HEK293T (cell line): ENCODE measurements at regions not wholly inside any gene's neighbourhood (a gene's known extent, or its start where the extent isn't known, plus 50 kb on each side); places are given as distances from the start of the nearest gene placed in this dataset.

Source experiments
- CTCF ChIA-PET: fragments of 350-600 bp; formaldehyde crosslinking; extraction: SDS; loops from one replicate; lab custom pipeline; 2021; ENCODE audit warnings: antibody characterized with exemption, inconsistent platforms; lab: Yijun Ruan, JAX
- POLR2A ChIA-PET: fragments of 350-600 bp; formaldehyde crosslinking; extraction: SDS; loops from one replicate; lab custom pipeline; 2020; ENCODE audit warnings: antibody characterized with exemption, inconsistent platforms; lab: Yijun Ruan, JAX
- DNase-seq: peaks from one replicate; pipeline ENCODE4 v3.0.0; 2012; ENCODE audit warnings: mixed read lengths; ENCODE audit errors: extremely low spot score
- ARNT ChIP-seq: fragments of 450-650 bp; IDR thresholded peaks from 2 replicates; pipeline ENCODE4 v1.6.1; 2017; ENCODE audit warnings: mild to moderate bottlenecking
- BHLHE40 ChIP-seq: fragments of 450-650 bp; IDR thresholded peaks from 2 replicates; pipeline ENCODE4 v1.6.1; 2016; ENCODE audit warnings: mild to moderate bottlenecking, moderate library complexity, borderline replicate concordance
- CTBP1 ChIP-seq: fragments of 450-650 bp; IDR thresholded peaks from 2 replicates; pipeline ENCODE4 v1.6.1; 2016; ENCODE audit warnings: borderline replicate concordance
- ELF4 ChIP-seq: fragments of 450-650 bp; IDR thresholded peaks from 2 replicates; pipeline ENCODE4 v1.6.1; 2017; ENCODE audit warnings: antibody characterized with exemption
- FOXA1 ChIP-seq: fragments of 450-650 bp; IDR thresholded peaks from 2 replicates; pipeline ENCODE4 v1.6.1; 2016; ENCODE audit warnings: mild to moderate bottlenecking
- FOXK2 ChIP-seq: fragments of 450-650 bp; IDR thresholded peaks from 2 replicates; pipeline ENCODE4 v1.6.1; 2016; ENCODE audit warnings: mild to moderate bottlenecking
- FOXM1 ChIP-seq: fragments of 450-650 bp; IDR thresholded peaks from 2 replicates; pipeline ENCODE4 v1.6.1; 2017; ENCODE audit warnings: mild to moderate bottlenecking, borderline replicate concordance
- HDGF ChIP-seq: fragments of 450-650 bp; IDR thresholded peaks from 2 replicates; pipeline ENCODE4 v1.6.1; 2017; ENCODE audit warnings: antibody characterized with exemption, borderline replicate concordance
- L3MBTL2 ChIP-seq: fragments of 450-650 bp; conservative IDR thresholded peaks from 2 replicates; pipeline ENCODE4 v1.6.1; 2016; ENCODE audit warnings: mild to moderate bottlenecking
- LEF1 ChIP-seq: fragments of 450-650 bp; IDR thresholded peaks from 2 replicates; pipeline ENCODE4 v1.6.1; 2017; ENCODE audit warnings: mild to moderate bottlenecking, borderline replicate concordance
- NFRKB ChIP-seq: fragments of 450-650 bp; IDR thresholded peaks from 2 replicates; pipeline ENCODE4 v1.6.1; 2016; ENCODE audit warnings: mild to moderate bottlenecking, moderate library complexity
- SP1 ChIP-seq: fragments of 450-650 bp; IDR thresholded peaks from 2 replicates; pipeline ENCODE4 v1.6.1; 2017
- SUZ12 ChIP-seq: fragments of 450-650 bp; IDR thresholded peaks from 2 replicates; pipeline ENCODE4 v1.6.1; 2016; ENCODE audit warnings: mild to moderate bottlenecking
- TARDBP ChIP-seq: fragments of 450-650 bp; IDR thresholded peaks from 2 replicates; pipeline ENCODE4 v1.6.1; 2016
- ZNF384 ChIP-seq: fragments of 450-650 bp; IDR thresholded peaks from 2 replicates; pipeline ENCODE4 v1.6.1; 2016
- TF ChIP-seq, protein P1 (sequence below): fragments of 450-650 bp; IDR thresholded peaks from 2 replicates; pipeline ENCODE4 v1.6.1; 2016

DNA sequence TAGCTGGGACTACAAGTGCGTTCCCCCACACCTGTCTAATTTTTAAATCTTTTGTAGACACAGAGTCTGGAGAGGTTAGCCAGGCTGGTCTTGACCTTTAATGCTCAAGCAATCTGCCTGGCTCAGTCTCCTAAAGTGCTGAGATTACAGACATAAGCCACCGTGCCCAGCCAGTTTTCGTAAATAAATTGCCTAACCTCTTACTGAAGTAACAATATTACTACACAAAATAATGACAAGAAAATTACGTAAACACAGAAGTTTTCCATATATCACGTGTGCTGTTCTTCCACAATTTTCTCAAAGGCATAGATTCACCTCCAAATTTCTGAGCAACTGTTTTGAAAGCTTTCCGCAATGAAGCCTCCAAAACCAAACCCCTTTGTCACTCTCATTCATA is 58.1 kb upstream of the PROK2 start:
- POLR2A ChIA-PET = no interaction called here
- CTCF ChIA-PET = no interaction called here
- TF ChIP-seq BHLHE40 (no peak), FOXK2 (no peak), FOXA1 (no peak), ARNT (no peak), ELF4 (no peak), NFRKB (no peak), HDGF (no peak), LEF1 (no peak), L3MBTL2 (no peak), ZNF384 (no peak), TARDBP (no peak), SUZ12 (no peak), CTBP1 (no peak), FOXM1 (no peak), SP1 (no peak)
- TF ChIP-seq, protein P1, sequence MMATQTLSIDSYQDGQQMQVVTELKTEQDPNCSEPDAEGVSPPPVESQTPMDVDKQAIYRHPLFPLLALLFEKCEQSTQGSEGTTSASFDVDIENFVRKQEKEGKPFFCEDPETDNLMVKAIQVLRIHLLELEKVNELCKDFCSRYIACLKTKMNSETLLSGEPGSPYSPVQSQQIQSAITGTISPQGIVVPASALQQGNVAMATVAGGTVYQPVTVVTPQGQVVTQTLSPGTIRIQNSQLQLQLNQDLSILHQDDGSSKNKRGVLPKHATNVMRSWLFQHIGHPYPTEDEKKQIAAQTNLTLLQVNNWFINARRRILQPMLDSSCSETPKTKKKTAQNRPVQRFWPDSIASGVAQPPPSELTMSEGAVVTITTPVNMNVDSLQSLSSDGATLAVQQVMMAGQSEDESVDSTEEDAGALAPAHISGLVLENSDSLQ = no peak
- no peak for DNase-seq

GRCh38 chr3:71838406-71838805 is 53.5 kb upstream of the PROK2 start:
- ChIA-PET POLR2A (no interaction called here), CTCF (no interaction called here)
- no peak for DNase-seq
- TF ChIP-seq SUZ12 = no peak
- no peak for TF ChIP-seq CTBP1
- TF ChIP-seq ELF4 = no peak
- no peak for TF ChIP-seq FOXA1
- no peak for TF ChIP-seq FOXK2
- no peak for TF ChIP-seq BHLHE40
- no peak for TF ChIP-seq ZNF384
- no peak for TF ChIP-seq FOXM1
- TF ChIP-seq L3MBTL2 = no peak
- TF ChIP-seq LEF1 = no peak
- no peak for TF ChIP-seq HDGF
- TF ChIP-seq NFRKB = no peak
- TF ChIP-seq TARDBP = no peak
- TF ChIP-seq ARNT = no peak
- no peak for TF ChIP-seq SP1
